HCT116 (cell line): ENCODE measurements at regions not wholly inside any gene's neighbourhood (a gene's known extent, or its start where the extent isn't known, plus 50 kb on each side); places are given as distances from the start of the nearest gene placed in this dataset.

Source experiments
- ATAC-seq: fragments of 200-7000 bp; cut with Tn5 transposase; 2 replicates; pipeline ENCODE4 v1.9.1; 2020; ENCODE audit warnings: mild to moderate bottlenecking, moderate library complexity
- BruUV-seq: library from RNA; stranded (reverse); fragments of 400-500 nt; replicated peaks from 2 replicates; lab custom pipeline; 2021; lab: Mats Ljungman, UMichigan
- CTCF ChIA-PET: fragments of 300-600 bp; sonication (Branson Sonifier 250); formaldehyde crosslinking; loops from one replicate; lab custom pipeline; 2021; ENCODE audit warnings: antibody characterized with exemption; lab: Charles Lee
- POLR2A ChIA-PET: fragments of 300-600, 350-600 bp; sonication (Branson Sonifier 250); formaldehyde crosslinking; loops from one replicate; lab custom pipeline; 2021; ENCODE audit warnings: antibody characterized with exemption; lab: Charles Lee
- RAD21 ChIA-PET, 2 experiments: fragments of 300-600 bp; sonication (Branson Sonifier 250); formaldehyde crosslinking; loops; one replicate each; lab custom pipeline; 2023; ENCODE audit warnings: low total read pairs in 2 of 2; ENCODE audit not compliant: uncharacterized antibody in 2 of 2, unreplicated experiment in 2 of 2, low non-redundant PET in 1 of 2; lab: Charles Lee
- DNase-seq: peaks from one replicate; pipeline ENCODE4 v3.0.0-alpha.2; 2010; ENCODE audit warnings: low read depth, low spot score
- H2AFZ ChIP-seq: fragments of 200-600 bp; shearing (Covaris generic), sonication (generic); 2 replicates; pipeline ENCODE4 v1.6.1; 2017; ENCODE audit warnings: low read depth, mixed run types, mixed read lengths, antibody characterized with exemption, low read length; ENCODE audit not compliant: poor library complexity, severe bottlenecking
- H3K27ac ChIP-seq: 2 replicates; pipeline ENCODE4 v1.5.1; 2012; ENCODE audit warnings: low read depth, low read length
- H3K27me3 ChIP-seq: fragments of 200-600 bp; sonication (generic); 2 replicates; pipeline ENCODE4 v1.6.1; 2016; ENCODE audit warnings: mixed run types, low read length, mixed read lengths; ENCODE audit not compliant: insufficient read depth
- H3K36me3 ChIP-seq, 2 experiments: fragments of 200-500 bp in 1 of 2; fragments of 200-600 bp in 1 of 2; sonication (Bioruptor generic) in 1 of 2; sonication (generic) in 1 of 2; 2 replicates each; pipeline versions ENCODE4 v1.5.1 to v1.6.1; 2014 to 2016; ENCODE audit warnings: low read length in 2 of 2, inconsistent platforms in 1 of 2, mixed read lengths in 1 of 2, mixed run types in 1 of 2; ENCODE audit not compliant: insufficient read depth in 2 of 2, control insufficient read depth in 1 of 2
- H3K4me1 ChIP-seq, 2 experiments: fragments of 200-600 bp in 1 of 2; sonication (generic) in 1 of 2; 2 replicates each; pipeline versions ENCODE4 v1.5.1 to v1.6.1; 2012 to 2017; ENCODE audit warnings: low read length in 2 of 2, inconsistent platforms in 1 of 2, mild to moderate bottlenecking in 1 of 2, mixed read lengths in 1 of 2, mixed run types in 1 of 2, moderate library complexity in 1 of 2; ENCODE audit not compliant: insufficient read depth in 2 of 2, control insufficient read depth in 1 of 2
- H3K4me2 ChIP-seq: fragments of 200-600 bp; sonication (generic); 2 replicates; pipeline ENCODE4 v1.6.1; 2017; ENCODE audit warnings: mixed run types, low read length, mixed read lengths
- H3K4me3 ChIP-seq, 2 experiments: fragments of 200-600 bp in 1 of 2; sonication (generic) in 1 of 2; replicated peaks in 1 of 2; 2 replicates each; pipeline ENCODE4 v1.5.1; 2011 to 2016; ENCODE audit warnings: low read length in 2 of 2, control low read depth in 1 of 2, low read depth in 1 of 2, mild to moderate bottlenecking in 1 of 2, mixed read lengths in 1 of 2, mixed run types in 1 of 2
- H3K79me2 ChIP-seq: fragments of 200-600 bp; sonication (generic); 2 replicates; pipeline ENCODE4 v1.6.1; 2017; ENCODE audit warnings: mild to moderate bottlenecking, mixed run types, low read length, moderate library complexity, mixed read lengths; ENCODE audit not compliant: insufficient read depth
- H3K9ac ChIP-seq: fragments of 200-600 bp; sonication (generic); 2 replicates; pipeline ENCODE4 v1.6.1; 2016; ENCODE audit warnings: low read length, mixed read lengths
- H3K9me2 ChIP-seq: fragments of 200-600 bp; sonication (generic), shearing (Covaris generic); 2 replicates; pipeline ENCODE4 v1.6.1; 2017; ENCODE audit warnings: mixed run types, mild to moderate bottlenecking, moderate library complexity; ENCODE audit not compliant: insufficient read depth
- H3K9me3 ChIP-seq, 2 experiments: fragments of 200-500 bp in 1 of 2; fragments of 200-600 bp in 1 of 2; sonication (Bioruptor generic) in 1 of 2; sonication (generic) in 1 of 2; 2 replicates each; pipeline ENCODE4 v1.6.1; 2014 to 2017; ENCODE audit warnings: low read length in 2 of 2, mixed read lengths in 2 of 2, inconsistent platforms in 1 of 2, low read depth in 1 of 2, mild to moderate bottlenecking in 1 of 2, mixed run types in 1 of 2, moderate library complexity in 1 of 2; ENCODE audit not compliant: control insufficient read depth in 1 of 2, insufficient read depth in 1 of 2
- H4K20me1 ChIP-seq: fragments of 200-600 bp; sonication (generic), shearing (Covaris generic); 2 replicates; pipeline ENCODE4 v1.6.1; 2017; ENCODE audit warnings: mixed run types, mild to moderate bottlenecking, moderate library complexity; ENCODE audit not compliant: insufficient read depth
- CBX3 ChIP-seq: IDR thresholded peaks from 2 replicates; pipeline ENCODE4 v1.6.1; 2012; ENCODE audit warnings: low read depth
- EZH2 ChIP-seq: fragments of 200-600 bp; sonication (generic); IDR thresholded peaks from 2 replicates; pipeline ENCODE4 v1.6.1; 2017; ENCODE audit warnings: antibody characterized with exemption, mixed run types
- FOSL1 ChIP-seq: IDR thresholded peaks from 2 replicates; pipeline ENCODE4 v1.6.1; 2012; ENCODE audit warnings: low read depth
- JUND ChIP-seq: IDR thresholded peaks from 2 replicates; pipeline ENCODE4 v1.6.1; 2012
- MAX ChIP-seq: IDR thresholded peaks from 2 replicates; pipeline ENCODE4 v1.6.1; 2012
- POLR2A ChIP-seq: IDR thresholded peaks from 2 replicates; pipeline ENCODE4 v1.7.0; 2011; ENCODE audit warnings: borderline replicate concordance; ENCODE audit not compliant: insufficient read depth, insufficient read length; ENCODE audit errors: extremely low read depth
- SIN3A ChIP-seq: IDR thresholded peaks from 2 replicates; pipeline ENCODE4 v1.6.1; 2012; ENCODE audit warnings: low read depth
- TCF7L2 ChIP-seq: IDR thresholded peaks from 2 replicates; pipeline ENCODE4 v1.7.0; 2011; ENCODE audit warnings: borderline replicate concordance, inconsistent platforms; ENCODE audit not compliant: insufficient read depth, insufficient read length; ENCODE audit errors: extremely low read depth
- YY1 ChIP-seq: IDR thresholded peaks from 2 replicates; pipeline ENCODE4 v1.6.1; 2011; ENCODE audit warnings: low read length, low read depth, moderate library complexity, mild to moderate bottlenecking; ENCODE audit not compliant: insufficient replicate concordance; ENCODE audit errors: extremely low read depth
- ZBTB33 ChIP-seq: IDR thresholded peaks from 2 replicates; pipeline ENCODE4 v1.6.1; 2011; ENCODE audit warnings: mild to moderate bottlenecking, low read length, moderate library complexity; ENCODE audit not compliant: insufficient replicate concordance; ENCODE audit errors: extremely low read depth
- ZFX ChIP-seq: fragments of 450-650 bp; IDR thresholded peaks from 2 replicates; pipeline ENCODE4 v1.6.1; 2017
- ZNF274 ChIP-seq: fragments of 200-500 bp; sonication (Bioruptor generic); IDR thresholded peaks from 2 replicates; pipeline ENCODE4 v1.6.1; 2014; ENCODE audit warnings: mild to moderate bottlenecking, low read depth, low read length, inconsistent platforms
- intact Hi-C: fragments of 100-400 bp; cut with micrococcal nuclease; formaldehyde crosslinking; loops from 2 replicates; pipeline ENCODE4 v1.10.0; 2022
- TF ChIP-seq, protein P1 (sequence below): IDR thresholded peaks from 2 replicates; pipeline ENCODE4 v1.6.1; 2012
- TF ChIP-seq, protein P2 (sequence below): IDR thresholded peaks from 2 replicates; pipeline ENCODE4 v1.6.1; 2012; ENCODE audit warnings: low read depth

- Histone ChIP-seq H4K20me1 (no peaks in the 10 kb centered on the region), H3K4me1 (no peaks in the 10 kb centered on the region), H3K4me2 (no peak overlapping the region), H3K79me2 (no peaks in the 10 kb centered on the region), H3K27me3 (no peaks in the 10 kb centered on the region), H3K27ac (no peak overlapping the region), H3K9ac (no peak overlapping the region), H3K4me3 (no peak overlapping the region), H3K9me3 (no peaks in the 10 kb centered on the region; a peak in 1 of 4 replicates), H3K36me3 (no peaks in the 10 kb centered on the region), H2AFZ (no peak overlapping the region), H3K9me2 (no peaks in the 10 kb centered on the region)
- DNase-seq (no peak), ATAC-seq (no peak)
- ChIA-PET CTCF (no interaction called here), RAD21 (no interaction called here), POLR2A (no interaction called here)
- intact Hi-C loops, result no loop called here
- no TSS peak for BruUV-seq
- no peak for TF ChIP-seq SIN3A
- TF ChIP-seq CBX3, result no peak
- TF ChIP-seq MAX, result no peak
- TF ChIP-seq ZBTB33, result no peak
- TF ChIP-seq POLR2A, result no peak
- no peak for TF ChIP-seq EZH2
- TF ChIP-seq, protein P1, sequence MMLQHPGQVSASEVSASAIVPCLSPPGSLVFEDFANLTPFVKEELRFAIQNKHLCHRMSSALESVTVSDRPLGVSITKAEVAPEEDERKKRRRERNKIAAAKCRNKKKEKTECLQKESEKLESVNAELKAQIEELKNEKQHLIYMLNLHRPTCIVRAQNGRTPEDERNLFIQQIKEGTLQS, result no peak
- no peak for TF ChIP-seq ZNF274
- no peak for TF ChIP-seq JUND
- no peak for TF ChIP-seq TCF7L2
- TF ChIP-seq FOSL1, result no peak
- TF ChIP-seq, protein P2, sequence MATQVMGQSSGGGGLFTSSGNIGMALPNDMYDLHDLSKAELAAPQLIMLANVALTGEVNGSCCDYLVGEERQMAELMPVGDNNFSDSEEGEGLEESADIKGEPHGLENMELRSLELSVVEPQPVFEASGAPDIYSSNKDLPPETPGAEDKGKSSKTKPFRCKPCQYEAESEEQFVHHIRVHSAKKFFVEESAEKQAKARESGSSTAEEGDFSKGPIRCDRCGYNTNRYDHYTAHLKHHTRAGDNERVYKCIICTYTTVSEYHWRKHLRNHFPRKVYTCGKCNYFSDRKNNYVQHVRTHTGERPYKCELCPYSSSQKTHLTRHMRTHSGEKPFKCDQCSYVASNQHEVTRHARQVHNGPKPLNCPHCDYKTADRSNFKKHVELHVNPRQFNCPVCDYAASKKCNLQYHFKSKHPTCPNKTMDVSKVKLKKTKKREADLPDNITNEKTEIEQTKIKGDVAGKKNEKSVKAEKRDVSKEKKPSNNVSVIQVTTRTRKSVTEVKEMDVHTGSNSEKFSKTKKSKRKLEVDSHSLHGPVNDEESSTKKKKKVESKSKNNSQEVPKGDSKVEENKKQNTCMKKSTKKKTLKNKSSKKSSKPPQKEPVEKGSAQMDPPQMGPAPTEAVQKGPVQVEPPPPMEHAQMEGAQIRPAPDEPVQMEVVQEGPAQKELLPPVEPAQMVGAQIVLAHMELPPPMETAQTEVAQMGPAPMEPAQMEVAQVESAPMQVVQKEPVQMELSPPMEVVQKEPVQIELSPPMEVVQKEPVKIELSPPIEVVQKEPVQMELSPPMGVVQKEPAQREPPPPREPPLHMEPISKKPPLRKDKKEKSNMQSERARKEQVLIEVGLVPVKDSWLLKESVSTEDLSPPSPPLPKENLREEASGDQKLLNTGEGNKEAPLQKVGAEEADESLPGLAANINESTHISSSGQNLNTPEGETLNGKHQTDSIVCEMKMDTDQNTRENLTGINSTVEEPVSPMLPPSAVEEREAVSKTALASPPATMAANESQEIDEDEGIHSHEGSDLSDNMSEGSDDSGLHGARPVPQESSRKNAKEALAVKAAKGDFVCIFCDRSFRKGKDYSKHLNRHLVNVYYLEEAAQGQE, result no peak
- TF ChIP-seq YY1, result no peak
- TF ChIP-seq ZFX, result no peak
Measured at GRCh38 chr17:28258347-28258887, 60.6 kb upstream of the TMEM97 start.
